ENCODE measurements at regions not wholly inside any gene's neighbourhood (a gene's known extent, or its start where the extent isn't known, plus 50 kb on each side); places are given as distances from the start of the nearest gene placed in this dataset.
A peak's percentile ranks its signal among the peaks of the same experiment; 100 is the strongest.

- H3K4me3 ChIP-seq (ENCODE audit: low read depth, low read length) = no peak overlapping the region
- H3K27me3 ChIP-seq (ENCODE audit: control insufficient read depth, insufficient read depth, low read length) = no peaks in the 10 kb centered on the region
- no peak overlapping the region for H3K9ac ChIP-seq (ENCODE audit: low read depth, low read length)
- H3K27ac ChIP-seq (ENCODE audit: low read depth, low read length) = peak overlapping the region; percentile 58
- no peaks in the 10 kb centered on the region for H3K9me3 ChIP-seq (ENCODE audit: control insufficient read depth, insufficient read depth, low read length)
- no peaks in the 10 kb centered on the region for H3K36me3 ChIP-seq (ENCODE audit: control insufficient read depth, insufficient read depth, low read length)
- H3K4me1 ChIP-seq (ENCODE audit: control insufficient read depth, insufficient read depth, low read length) = peaks cover 26% of the 10 kb centered on the region
Measured at GRCh38 chr6:48916607-48917006, 546.4 kb downstream of the MMUT start.

GRCh38 chr6:48915591-48915990, 547.5 kb downstream of the MMUT start:
- Histone ChIP-seq H3K9ac (ENCODE audit: low read depth, low read length) (no peak overlapping the region), H3K36me3 (ENCODE audit: control insufficient read depth, insufficient read depth, low read length) (no peaks in the 10 kb centered on the region), H3K27ac (ENCODE audit: low read depth, low read length) (no peak overlapping the region), H3K4me1 (ENCODE audit: control insufficient read depth, insufficient read depth, low read length) (peaks cover 26% of the 10 kb centered on the region), H3K9me3 (ENCODE audit: control insufficient read depth, insufficient read depth, low read length) (no peaks in the 10 kb centered on the region), H3K4me3 (ENCODE audit: low read depth, low read length) (no peak overlapping the region), H3K27me3 (ENCODE audit: control insufficient read depth, insufficient read depth, low read length) (no peaks in the 10 kb centered on the region)

DNA sequence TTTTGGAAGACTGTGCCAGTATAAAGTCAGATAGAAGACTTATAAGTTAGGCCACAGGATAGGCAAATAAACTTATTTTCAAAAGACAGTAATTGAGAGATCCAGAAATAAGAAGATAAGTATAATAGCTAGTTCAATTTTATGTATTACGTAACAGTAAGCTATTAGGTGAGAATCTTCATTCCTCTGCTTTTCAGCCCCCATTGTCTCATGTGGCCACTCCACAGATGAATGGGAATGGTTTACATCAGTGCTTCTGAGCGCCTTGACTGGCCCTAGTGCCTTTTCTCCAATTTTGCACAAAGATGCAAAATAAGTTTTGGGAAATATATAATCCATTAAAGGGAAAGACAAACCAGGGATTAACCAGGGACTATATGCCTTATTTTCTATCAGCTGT, 550.5 kb downstream of the MMUT start:
- H3K4me3 ChIP-seq (ENCODE audit: low read depth, low read length) = no peak overlapping the region
- no peak overlapping the region for H3K9ac ChIP-seq (ENCODE audit: low read depth, low read length)
- H3K9me3 ChIP-seq (ENCODE audit: control insufficient read depth, insufficient read depth, low read length) = no peaks in the 10 kb centered on the region
- H3K27me3 ChIP-seq (ENCODE audit: control insufficient read depth, insufficient read depth, low read length) = no peaks in the 10 kb centered on the region
- peaks cover 11% of the 10 kb centered on the region for H3K4me1 ChIP-seq (ENCODE audit: control insufficient read depth, insufficient read depth, low read length)
- H3K27ac ChIP-seq (ENCODE audit: low read depth, low read length) = no peak overlapping the region
- H3K36me3 ChIP-seq (ENCODE audit: control insufficient read depth, insufficient read depth, low read length) = no peaks in the 10 kb centered on the region

GRCh38 chr6:48904809-48905208, 558.2 kb downstream of the MMUT start:
- H3K9me3 ChIP-seq (ENCODE audit: control insufficient read depth, insufficient read depth, low read length) = no peaks in the 10 kb centered on the region
- no peak overlapping the region for H3K4me3 ChIP-seq (ENCODE audit: low read depth, low read length)
- H3K36me3 ChIP-seq (ENCODE audit: control insufficient read depth, insufficient read depth, low read length) = no peaks in the 10 kb centered on the region
- H3K9ac ChIP-seq (ENCODE audit: low read depth, low read length) = no peak overlapping the region
- no peak overlapping the region for H3K27ac ChIP-seq (ENCODE audit: low read depth, low read length)
- no peaks in the 10 kb centered on the region for H3K27me3 ChIP-seq (ENCODE audit: control insufficient read depth, insufficient read depth, low read length)
- no peaks in the 10 kb centered on the region for H3K4me1 ChIP-seq (ENCODE audit: control insufficient read depth, insufficient read depth, low read length)

DNA sequence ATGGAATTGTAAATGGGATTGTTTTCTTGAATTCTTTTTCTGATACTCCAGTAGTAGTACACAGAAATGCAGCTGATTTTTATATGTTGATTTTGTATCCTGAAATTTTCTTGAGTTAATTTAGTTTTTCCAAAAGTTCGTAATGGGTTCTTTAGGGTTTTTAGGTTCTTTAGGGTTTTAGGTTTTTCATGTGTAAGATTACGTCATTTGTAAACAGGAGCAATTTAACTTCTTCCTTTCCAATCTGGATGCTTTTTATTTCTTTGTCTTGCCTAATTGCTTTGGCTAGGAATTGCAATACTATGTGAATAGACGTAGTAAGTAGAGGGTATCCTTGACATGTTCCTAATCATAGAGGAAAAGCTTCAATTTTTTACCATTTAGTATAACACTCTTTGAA, 568.6 kb downstream of the MMUT start:
- no peak overlapping the region for H3K9ac ChIP-seq (ENCODE audit: low read depth, low read length)
- H3K27ac ChIP-seq (ENCODE audit: low read depth, low read length) = no peak overlapping the region
- H3K36me3 ChIP-seq (ENCODE audit: control insufficient read depth, insufficient read depth, low read length) = no peaks in the 10 kb centered on the region

DNA sequence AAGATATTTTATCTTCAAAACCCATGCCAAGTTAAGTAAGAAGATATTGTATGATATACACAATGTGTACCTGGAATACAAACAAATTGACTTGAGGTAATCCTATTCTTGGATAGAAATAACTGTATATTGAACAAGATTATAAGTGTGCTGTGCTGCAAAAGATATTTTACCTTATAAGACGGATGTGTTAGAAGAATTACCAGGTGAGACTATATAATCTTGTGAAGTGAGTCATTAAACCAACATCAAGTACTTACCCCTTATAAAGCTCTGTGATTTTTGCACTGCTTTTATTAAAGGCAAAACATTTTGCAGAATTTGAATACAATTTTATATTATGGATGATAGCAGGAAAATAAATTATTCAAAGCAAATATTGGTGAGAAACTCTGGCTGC, 570.0 kb downstream of the MMUT start:
- H3K27me3 ChIP-seq (ENCODE audit: control insufficient read depth, insufficient read depth, low read length) = no peaks in the 10 kb centered on the region
- H3K36me3 ChIP-seq (ENCODE audit: control insufficient read depth, insufficient read depth, low read length) = no peaks in the 10 kb centered on the region
- no peaks in the 10 kb centered on the region for H3K9me3 ChIP-seq (ENCODE audit: control insufficient read depth, insufficient read depth, low read length)
- H3K4me3 ChIP-seq (ENCODE audit: low read depth, low read length) = no peak overlapping the region
- no peaks in the 10 kb centered on the region for H3K4me1 ChIP-seq (ENCODE audit: control insufficient read depth, insufficient read depth, low read length)
- no peak overlapping the region for H3K9ac ChIP-seq (ENCODE audit: low read depth, low read length)
- H3K27ac ChIP-seq (ENCODE audit: low read depth, low read length) = no peak overlapping the region

More for the DNA sequence above, 568.6 kb downstream of the MMUT start:
- Histone ChIP-seq H3K4me1 (ENCODE audit: control insufficient read depth, insufficient read depth, low read length) (no peaks in the 10 kb centered on the region), H3K4me3 (ENCODE audit: low read depth, low read length) (no peak overlapping the region), H3K9me3 (ENCODE audit: control insufficient read depth, insufficient read depth, low read length) (no peaks in the 10 kb centered on the region), H3K27me3 (ENCODE audit: control insufficient read depth, insufficient read depth, low read length) (no peaks in the 10 kb centered on the region)

- no peak overlapping the region for H3K4me3 ChIP-seq (ENCODE audit: low read depth, low read length)
Measured at GRCh38 chr6:48891308-48891707, 571.7 kb downstream of the MMUT start.

GRCh38 chr6:48889429-48889828, 573.6 kb downstream of the MMUT start:
- Histone ChIP-seq H3K36me3 (ENCODE audit: control insufficient read depth, insufficient read depth, low read length) (no peaks in the 10 kb centered on the region), H3K27ac (ENCODE audit: low read depth, low read length) (no peak overlapping the region), H3K4me1 (ENCODE audit: control insufficient read depth, insufficient read depth, low read length) (no peaks in the 10 kb centered on the region), H3K9me3 (ENCODE audit: control insufficient read depth, insufficient read depth, low read length) (no peaks in the 10 kb centered on the region), H3K9ac (ENCODE audit: low read depth, low read length) (no peak overlapping the region), H3K27me3 (ENCODE audit: control insufficient read depth, insufficient read depth, low read length) (no peaks in the 10 kb centered on the region), H3K4me3 (ENCODE audit: low read depth, low read length) (no peak overlapping the region)

More at GRCh38 chr6:48891308-48891707, 571.7 kb downstream of the MMUT start:
- Histone ChIP-seq H3K4me1 (ENCODE audit: control insufficient read depth, insufficient read depth, low read length) (no peaks in the 10 kb centered on the region), H3K27ac (ENCODE audit: low read depth, low read length) (no peak overlapping the region), H3K9me3 (ENCODE audit: control insufficient read depth, insufficient read depth, low read length) (no peaks in the 10 kb centered on the region), H3K9ac (ENCODE audit: low read depth, low read length) (no peak overlapping the region), H3K36me3 (ENCODE audit: control insufficient read depth, insufficient read depth, low read length) (no peaks in the 10 kb centered on the region), H3K27me3 (ENCODE audit: control insufficient read depth, insufficient read depth, low read length) (no peaks in the 10 kb centered on the region)

DNA sequence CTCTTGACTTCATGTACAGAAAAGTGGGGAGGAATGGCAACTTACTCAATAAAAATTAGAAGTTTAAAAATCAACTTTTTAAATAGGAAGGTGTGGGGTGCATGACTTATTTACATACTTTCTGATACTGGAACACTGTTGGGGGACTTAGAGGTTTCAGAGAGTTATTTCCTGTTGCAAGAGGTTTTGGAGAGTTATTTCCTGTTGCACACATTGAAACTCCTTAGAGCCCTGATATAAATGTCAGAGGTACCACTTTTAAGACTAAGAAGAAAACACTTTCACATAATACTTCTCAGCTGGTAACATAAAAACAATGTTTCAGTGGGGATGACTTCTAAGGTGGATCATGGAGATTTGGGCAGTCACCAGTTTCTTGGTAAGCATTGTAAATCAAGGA, 579.9 kb downstream of the MMUT start:
- Histone ChIP-seq H3K27ac (ENCODE audit: low read depth, low read length) (no peak overlapping the region), H3K9me3 (ENCODE audit: control insufficient read depth, insufficient read depth, low read length) (no peaks in the 10 kb centered on the region; the same call in 1 of the 2 replicates), H3K27me3 (ENCODE audit: control insufficient read depth, insufficient read depth, low read length) (no peaks in the 10 kb centered on the region), H3K4me3 (ENCODE audit: low read depth, low read length) (no peak overlapping the region), H3K4me1 (ENCODE audit: control insufficient read depth, insufficient read depth, low read length) (no peaks in the 10 kb centered on the region), H3K36me3 (ENCODE audit: control insufficient read depth, insufficient read depth, low read length) (no peaks in the 10 kb centered on the region), H3K9ac (ENCODE audit: low read depth, low read length) (no peak overlapping the region)

DNA sequence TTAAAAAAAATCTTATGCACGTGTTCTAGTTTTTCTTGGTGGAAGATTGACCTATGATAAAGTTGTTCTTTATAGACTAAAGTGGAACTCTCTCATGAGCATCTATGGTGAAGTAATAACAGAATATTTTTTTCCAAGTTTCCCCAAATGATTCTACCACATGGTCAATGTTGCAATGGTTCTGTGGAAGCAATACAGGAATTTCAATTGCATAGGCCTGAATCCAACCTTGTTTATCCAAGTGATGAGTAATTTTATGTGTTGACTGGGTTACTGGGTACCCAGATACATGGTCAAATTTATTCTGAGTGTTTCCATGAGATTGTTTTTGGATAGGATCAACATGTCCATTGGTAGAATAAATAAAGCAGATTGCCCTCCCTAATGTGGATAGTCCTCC, 581.5 kb downstream of the MMUT start:
- H3K27me3 ChIP-seq (ENCODE audit: control insufficient read depth, insufficient read depth, low read length) = no peaks in the 10 kb centered on the region
- H3K4me3 ChIP-seq (ENCODE audit: low read depth, low read length) = no peak overlapping the region
- no peaks in the 10 kb centered on the region for H3K4me1 ChIP-seq (ENCODE audit: control insufficient read depth, insufficient read depth, low read length)
- H3K27ac ChIP-seq (ENCODE audit: low read depth, low read length) = no peak overlapping the region
- H3K9me3 ChIP-seq (ENCODE audit: control insufficient read depth, insufficient read depth, low read length) = no peaks in the 10 kb centered on the region; the same call in 1 of the 2 replicates
- H3K36me3 ChIP-seq (ENCODE audit: control insufficient read depth, insufficient read depth, low read length) = no peaks in the 10 kb centered on the region
- H3K9ac ChIP-seq (ENCODE audit: low read depth, low read length) = no peak overlapping the region

DNA sequence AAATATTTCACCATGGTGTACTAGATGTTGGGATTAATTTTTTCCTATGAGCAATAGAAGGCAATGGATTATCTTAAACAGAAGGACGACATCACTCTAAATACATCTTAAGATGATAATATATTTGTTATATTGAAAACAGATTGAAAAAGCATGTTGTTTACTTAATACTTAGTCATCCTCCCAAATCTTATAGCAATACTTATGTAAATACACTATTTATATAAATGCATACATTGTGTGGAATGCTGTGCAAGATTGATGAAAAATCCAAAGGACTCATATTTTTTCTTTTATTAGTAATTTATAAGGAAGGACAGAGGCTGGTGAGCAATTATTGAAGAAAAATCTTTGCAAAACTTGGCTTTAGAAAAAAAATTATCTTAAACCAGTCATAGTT, 593.5 kb downstream of the MMUT start:
- Histone ChIP-seq H3K27me3 (ENCODE audit: control insufficient read depth, insufficient read depth, low read length) (no peaks in the 10 kb centered on the region), H3K9ac (ENCODE audit: low read depth, low read length) (no peak overlapping the region), H3K4me3 (ENCODE audit: low read depth, low read length) (no peak overlapping the region), H3K27ac (ENCODE audit: low read depth, low read length) (no peak overlapping the region), H3K4me1 (ENCODE audit: control insufficient read depth, insufficient read depth, low read length) (no peaks in the 10 kb centered on the region), H3K9me3 (ENCODE audit: control insufficient read depth, insufficient read depth, low read length) (no peaks in the 10 kb centered on the region), H3K36me3 (ENCODE audit: control insufficient read depth, insufficient read depth, low read length) (no peaks in the 10 kb centered on the region)

- peaks cover 6% of the 10 kb centered on the region; the same call in 1 of the 2 replicates for H3K9me3 ChIP-seq (ENCODE audit: control insufficient read depth, insufficient read depth, low read length)
- H3K4me3 ChIP-seq (ENCODE audit: low read depth, low read length) = no peak overlapping the region
- H3K4me1 ChIP-seq (ENCODE audit: control insufficient read depth, insufficient read depth, low read length) = no peaks in the 10 kb centered on the region
- H3K9ac ChIP-seq (ENCODE audit: low read depth, low read length) = no peak overlapping the region
- H3K27ac ChIP-seq (ENCODE audit: low read depth, low read length) = no peak overlapping the region
- no peaks in the 10 kb centered on the region for H3K36me3 ChIP-seq (ENCODE audit: control insufficient read depth, insufficient read depth, low read length)
- no peaks in the 10 kb centered on the region for H3K27me3 ChIP-seq (ENCODE audit: control insufficient read depth, insufficient read depth, low read length)
Measured at GRCh38 chr6:48866682-48867081, 596.4 kb downstream of the MMUT start.

Data from HUES48 (cell line).